Activated naive CD4-positive, alpha-beta T cell treated with anti-CD3 and anti-CD28 coated beads for 36 hours (primary cell): ENCODE measurements at regions not wholly inside any gene's neighbourhood (a gene's known extent, or its start where the extent isn't known, plus 50 kb on each side); places are given as distances from the start of the nearest gene placed in this dataset.
"Not testable (repeated sequence)": the region's sequence is repeated elsewhere in the genome, so short reads cannot be mapped to it uniquely, and the experiment has no call there.

Experiments used
- CTCF ChIA-PET: fragments of 350-600 bp; sonication (Branson Sonifier 250); formaldehyde crosslinking; loops from one replicate; lab custom pipeline; 2021; ENCODE audit warnings: antibody characterized with exemption; lab: Charles Lee
- DNase-seq: peaks from one replicate; pipeline ENCODE4 v3.0.0-alpha.2; 2020
- H3K27ac Mint-ChIP-seq: one replicate; pipeline ENCODE4 v1.8.0; 2021; ENCODE audit warnings: mild to moderate bottlenecking, mixed read lengths
- H3K27me3 Mint-ChIP-seq: one replicate; pipeline ENCODE4 v1.8.0; 2021; ENCODE audit warnings: low read depth, mixed read lengths
- H3K36me3 Mint-ChIP-seq: one replicate; pipeline ENCODE4 v1.8.0; 2021; ENCODE audit warnings: low read depth, mixed read lengths
- H3K4me1 Mint-ChIP-seq: one replicate; pipeline ENCODE4 v1.8.0; 2021; ENCODE audit warnings: low read depth, mixed read lengths
- H3K4me3 Mint-ChIP-seq: one replicate; pipeline ENCODE4 v1.8.0; 2021; ENCODE audit warnings: mild to moderate bottlenecking, moderate library complexity, mixed read lengths
- H3K9me3 Mint-ChIP-seq: one replicate; pipeline ENCODE4 v1.8.0; 2021; ENCODE audit warnings: mixed read lengths
- intact Hi-C: fragments of 100-400 bp; cut with micrococcal nuclease; formaldehyde crosslinking; loops from one replicate; pipeline ENCODE4 v1.15.1; 2023

- CTCF ChIA-PET: no interaction called here
Measured at GRCh38 chr16:26433807-26434206, 632.9 kb upstream of the C16orf82 start.

GRCh38 chr16:26441178-26441577, 625.5 kb upstream of the C16orf82 start:
- CTCF ChIA-PET: no interaction called here
- Mint-ChIP-seq H3K27me3 (peaks cover 11% of the 10 kb centered on the region), H3K36me3 (no peaks in the 10 kb centered on the region), H3K4me3 (no peak overlapping the region), H3K4me1 (no peaks in the 10 kb centered on the region), H3K9me3 (peaks cover 1% of the 10 kb centered on the region), H3K27ac (no peak overlapping the region)
- intact Hi-C loops: no loop called here
- DNase-seq: no peak

More at GRCh38 chr16:26433807-26434206, 632.9 kb upstream of the C16orf82 start:
- peaks cover 9% of the 10 kb centered on the region for H3K27me3 Mint-ChIP-seq
- no peaks in the 10 kb centered on the region for H3K36me3 Mint-ChIP-seq
- peaks cover 7% of the 10 kb centered on the region for H3K9me3 Mint-ChIP-seq
- no peak overlapping the region for H3K27ac Mint-ChIP-seq
- H3K4me3 Mint-ChIP-seq: no peak overlapping the region
- H3K4me1 Mint-ChIP-seq: no peaks in the 10 kb centered on the region
- DNase-seq: no peak
- intact Hi-C loops: no loop called here

- Mint-ChIP-seq H3K27me3 (peaks cover 4% of the 10 kb centered on the region), H3K36me3 (no peaks in the 10 kb centered on the region), H3K27ac (no peak overlapping the region), H3K4me3 (no peak overlapping the region), H3K9me3 (peaks cover 1% of the 10 kb centered on the region), H3K4me1 (no peaks in the 10 kb centered on the region)
- CTCF ChIA-PET: interaction anchor here (0.7 kb wide), 1 partner anchor 299 kb away, joined by 3 read pairs; no protein-coding TSS in a partner anchor
- intact Hi-C loops: no loop called here
- DNase-seq: no peak
Measured at GRCh38 chr16:26442321-26442720, 624.4 kb upstream of the C16orf82 start.

GRCh38 chr16:26447570-26447969, 619.2 kb upstream of the C16orf82 start:
- Mint-ChIP-seq H3K9me3 (no peaks in the 10 kb centered on the region), H3K4me3 (no peak overlapping the region), H3K27me3 (no peaks in the 10 kb centered on the region), H3K4me1 (no peaks in the 10 kb centered on the region), H3K36me3 (no peaks in the 10 kb centered on the region), H3K27ac (no peak overlapping the region)
- CTCF ChIA-PET: no interaction called here
- DNase-seq: no peak
- intact Hi-C loops: no loop called here

GRCh38 chr16:26453215-26453614, 613.5 kb upstream of the C16orf82 start:
- Mint-ChIP-seq H3K36me3 (no peaks in the 10 kb centered on the region), H3K4me3 (no peak overlapping the region), H3K9me3 (no peaks in the 10 kb centered on the region), H3K27me3 (peaks cover 6% of the 10 kb centered on the region), H3K4me1 (no peaks in the 10 kb centered on the region), H3K27ac (no peak overlapping the region)
- DNase-seq: no peak
- intact Hi-C loops: loop anchor here (2.0 kb wide), 1 partner anchor 614 kb away; no protein-coding TSS in a partner anchor
- CTCF ChIA-PET: interaction anchor here (0.7 to 1.2 kb wide), 2 partner anchors 614 to 616 kb away, joined by 3 read pairs; no protein-coding TSS in a partner anchor

- Mint-ChIP-seq H3K27ac (no peak overlapping the region), H3K4me1 (no peaks in the 10 kb centered on the region), H3K36me3 (no peaks in the 10 kb centered on the region), H3K27me3 (peaks cover 6% of the 10 kb centered on the region), H3K9me3 (no peaks in the 10 kb centered on the region), H3K4me3 (no peak overlapping the region)
- DNase-seq: peak; percentile 5
- CTCF ChIA-PET: interaction anchor here (0.7 kb wide), 1 partner anchor 615 kb away, joined by 3 read pairs; no protein-coding TSS in a partner anchor
- intact Hi-C loops: no loop called here
Measured at GRCh38 chr16:26454102-26454501, 612.6 kb upstream of the C16orf82 start.

GRCh38 chr16:26456074-26456473, 610.7 kb upstream of the C16orf82 start:
- DNase-seq: no peak
- Mint-ChIP-seq H3K4me1 (no peaks in the 10 kb centered on the region), H3K9me3 (no peaks in the 10 kb centered on the region), H3K27me3 (peaks cover 8% of the 10 kb centered on the region), H3K4me3 (no peak overlapping the region), H3K27ac (no peak overlapping the region), H3K36me3 (no peaks in the 10 kb centered on the region)
- intact Hi-C loops: no loop called here
- CTCF ChIA-PET: interaction anchor here (0.9 kb wide), 1 partner anchor 190 kb away, joined by 3 read pairs; no protein-coding TSS in a partner anchor

- CTCF ChIA-PET: interaction anchor here (0.6 kb wide), 1 partner anchor 123 kb away, joined by 3 read pairs; no protein-coding TSS in a partner anchor
- Mint-ChIP-seq H3K9me3 (no peaks in the 10 kb centered on the region), H3K4me1 (no peaks in the 10 kb centered on the region), H3K27me3 (peaks cover 15% of the 10 kb centered on the region), H3K27ac (no peak overlapping the region), H3K4me3 (no peak overlapping the region), H3K36me3 (no peaks in the 10 kb centered on the region)
- no peak for DNase-seq
- intact Hi-C loops: no loop called here
Measured at GRCh38 chr16:26457095-26457494, 609.6 kb upstream of the C16orf82 start.

- no peak for DNase-seq
- Mint-ChIP-seq H3K4me3 (no peak overlapping the region), H3K9me3 (no peaks in the 10 kb centered on the region), H3K4me1 (no peaks in the 10 kb centered on the region), H3K36me3 (no peaks in the 10 kb centered on the region), H3K27ac (no peak overlapping the region), H3K27me3 (peaks cover 21% of the 10 kb centered on the region)
- intact Hi-C loops: no loop called here
- CTCF ChIA-PET: interaction anchor here (0.6 kb wide), 1 partner anchor 123 kb away, joined by 3 read pairs; no protein-coding TSS in a partner anchor
Measured at GRCh38 chr16:26457882-26458281, 608.8 kb upstream of the C16orf82 start.

GRCh38 chr16:26464576-26465266, 602.0 kb upstream of the C16orf82 start:
- Mint-ChIP-seq H3K27me3 (peaks cover 29% of the 10 kb centered on the region), H3K36me3 (no peaks in the 10 kb centered on the region), H3K27ac (no peak overlapping the region), H3K9me3 (no peaks in the 10 kb centered on the region), H3K4me3 (no peak overlapping the region), H3K4me1 (no peaks in the 10 kb centered on the region)
- intact Hi-C loops: no loop called here
- DNase-seq: no peak
- CTCF ChIA-PET: no interaction called here

- H3K4me1 Mint-ChIP-seq, DNase-seq, H3K27me3 Mint-ChIP-seq, H3K4me3 Mint-ChIP-seq, intact Hi-C loops, H3K27ac Mint-ChIP-seq, H3K36me3 Mint-ChIP-seq, CTCF ChIA-PET: not testable (repeated sequence)
- peaks cover 12% of the 10 kb centered on the region for H3K9me3 Mint-ChIP-seq
Measured at GRCh38 chr16:26474405-26474804, 592.3 kb upstream of the C16orf82 start.

GRCh38 chr16:26475596-26475995, 591.1 kb upstream of the C16orf82 start:
- intact Hi-C loops: no loop called here
- no peak for DNase-seq
- Mint-ChIP-seq H3K4me1 (no peaks in the 10 kb centered on the region), H3K27me3 (peaks cover 3% of the 10 kb centered on the region), H3K9me3 (peaks cover 13% of the 10 kb centered on the region), H3K36me3 (no peaks in the 10 kb centered on the region), H3K27ac (no peak overlapping the region), H3K4me3 (no peak overlapping the region)
- CTCF ChIA-PET: interaction anchor here (0.8 kb wide), 1 partner anchor 1283 kb away, joined by 3 read pairs; no protein-coding TSS in a partner anchor
